ENCODE measurements at regions not wholly inside any gene's neighbourhood (a gene's known extent, or its start where the extent isn't known, plus 50 kb on each side); places are given as distances from the start of the nearest gene placed in this dataset.
"Not testable (repeated sequence)": the region's sequence is repeated elsewhere in the genome, so short reads cannot be mapped to it uniquely, and the experiment has no call there.

DNA sequence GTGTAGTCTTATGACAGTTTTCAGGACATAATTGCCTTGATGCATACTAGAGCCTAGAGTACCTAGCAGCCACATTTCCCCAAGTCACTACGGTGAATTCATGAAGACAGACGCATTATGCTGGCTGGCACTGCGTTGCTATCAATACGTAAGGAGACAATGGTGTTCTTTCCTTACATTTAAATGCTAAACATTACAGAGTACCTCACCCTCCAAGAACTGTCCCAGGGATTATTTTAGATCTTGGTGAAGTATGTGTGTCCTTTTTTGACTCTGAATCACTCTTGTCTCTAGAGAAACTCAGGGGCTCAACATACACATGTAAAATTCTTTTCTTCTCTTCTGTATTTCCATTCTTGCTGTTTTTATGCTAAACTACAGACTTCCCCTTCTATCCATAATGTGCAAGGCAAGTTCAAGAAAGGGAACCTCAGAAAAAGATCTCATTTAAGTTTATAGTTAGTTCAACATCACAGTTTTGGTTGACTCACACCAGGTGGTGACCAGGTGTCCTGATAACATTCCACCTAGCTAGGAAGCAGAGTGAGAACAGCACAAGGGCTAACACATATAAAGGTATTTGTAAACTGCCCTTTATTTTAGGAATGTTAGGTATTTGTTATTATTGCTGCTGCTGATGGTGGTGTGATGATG lies 212.4 kb upstream of the HNRNPA3 start:
- DNase-seq (ENCODE audit: low read depth in 2 of 3, low spot score in 1 of 3), result no peak

DNA sequence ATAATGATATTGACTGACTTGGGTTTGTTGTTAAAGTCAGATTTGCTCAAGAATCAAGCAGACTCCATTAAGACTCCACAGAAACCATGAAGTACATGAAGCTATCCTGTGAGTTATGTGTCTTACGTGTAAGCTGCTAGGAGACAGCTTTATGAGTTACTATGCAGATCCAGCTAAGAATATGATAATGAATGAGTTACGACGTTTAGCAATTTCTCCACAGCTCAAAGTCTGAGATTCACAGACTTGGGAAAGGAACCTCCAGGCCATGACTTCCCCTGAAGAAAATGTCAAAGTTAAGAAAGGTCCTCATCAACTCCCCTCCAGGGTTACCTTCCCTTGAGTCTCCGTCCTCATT lies 211.9 kb upstream of the HNRNPA3 start:
- no peak for DNase-seq (ENCODE audit: low read depth in 2 of 3, low spot score in 1 of 3)

DNA sequence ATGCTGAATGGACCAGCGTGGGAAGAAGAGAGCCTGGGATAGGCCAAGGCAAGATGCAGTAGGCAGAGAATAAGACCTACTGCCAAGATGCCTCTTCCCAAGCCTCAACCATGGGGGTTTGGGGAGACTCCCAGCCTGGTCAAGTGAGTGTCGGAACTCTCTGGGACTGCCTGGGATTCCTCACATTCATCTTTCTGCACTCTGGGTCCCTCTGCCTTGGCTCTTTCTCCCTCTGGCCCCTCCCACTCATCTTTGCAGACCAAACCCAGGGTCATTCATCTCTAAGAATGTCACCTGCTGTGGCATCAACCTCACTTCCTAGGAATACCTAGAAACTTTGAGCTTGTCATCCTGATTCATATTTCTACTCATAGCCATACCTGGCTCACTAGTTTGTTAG lies 211.3 kb upstream of the HNRNPA3 start:
- no peak for DNase-seq (ENCODE audit: low read depth in 2 of 3, low spot score in 1 of 3)

- DNase-seq (ENCODE audit: low read depth in 2 of 3, low spot score in 1 of 3), result no peak
These were observed 209.6 kb upstream of the HNRNPA3 start for GRCh38 chr2:177002983-177003382.

GRCh38 chr2:177007726-177008125 lies 204.9 kb upstream of the HNRNPA3 start:
- DNase-seq (ENCODE audit: low read depth in 2 of 3, low spot score in 1 of 3), result not testable (repeated sequence)

GRCh38 chr2:177008662-177009061 lies 203.9 kb upstream of the HNRNPA3 start:
- DNase-seq (ENCODE audit: low read depth in 2 of 3, low spot score in 1 of 3), result not testable (repeated sequence)

DNA sequence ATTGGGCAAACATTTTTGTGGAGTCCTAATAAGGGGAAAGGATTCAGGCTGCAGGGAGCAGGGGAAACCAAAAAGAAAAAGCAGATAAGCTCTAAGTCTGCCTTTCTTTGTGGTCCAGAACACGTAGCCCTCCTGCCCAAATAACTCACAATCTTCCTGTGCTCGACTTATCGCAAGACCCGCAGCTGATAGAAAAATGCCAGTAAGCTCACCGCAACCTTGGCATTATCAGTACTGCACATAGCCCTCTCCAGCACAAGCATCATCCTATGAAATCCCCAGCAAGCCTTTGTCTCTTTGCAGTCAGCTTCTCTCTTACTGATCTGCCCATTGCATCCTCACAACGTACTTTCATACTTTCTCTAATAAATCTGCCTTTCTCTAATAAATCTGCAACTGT lies 202.4 kb upstream of the HNRNPA3 start:
- DNase-seq (ENCODE audit: low read depth in 2 of 3, low spot score in 1 of 3), result no peak

- no peak for DNase-seq (ENCODE audit: low read depth in 2 of 3, low spot score in 1 of 3)
These were observed 201.7 kb upstream of the HNRNPA3 start for GRCh38 chr2:177010861-177011260.

GRCh38 chr2:177014946-177015345 lies 197.6 kb upstream of the HNRNPA3 start:
- DNase-seq (ENCODE audit: low read depth in 2 of 3, low spot score in 1 of 3), result no peak

- DNase-seq (ENCODE audit: low read depth in 2 of 3, low spot score in 1 of 3), result no peak
These were observed 197.2 kb upstream of the HNRNPA3 start for GRCh38 chr2:177015356-177015923.

- DNase-seq (ENCODE audit: low read depth in 2 of 3, low spot score in 1 of 3), result no peak
These were observed 192.0 kb upstream of the HNRNPA3 start for GRCh38 chr2:177020524-177021119.

- DNase-seq (ENCODE audit: low read depth in 2 of 3, low spot score in 1 of 3), result no peak
These were observed 190.8 kb upstream of the HNRNPA3 start for GRCh38 chr2:177021706-177022343.

DNA sequence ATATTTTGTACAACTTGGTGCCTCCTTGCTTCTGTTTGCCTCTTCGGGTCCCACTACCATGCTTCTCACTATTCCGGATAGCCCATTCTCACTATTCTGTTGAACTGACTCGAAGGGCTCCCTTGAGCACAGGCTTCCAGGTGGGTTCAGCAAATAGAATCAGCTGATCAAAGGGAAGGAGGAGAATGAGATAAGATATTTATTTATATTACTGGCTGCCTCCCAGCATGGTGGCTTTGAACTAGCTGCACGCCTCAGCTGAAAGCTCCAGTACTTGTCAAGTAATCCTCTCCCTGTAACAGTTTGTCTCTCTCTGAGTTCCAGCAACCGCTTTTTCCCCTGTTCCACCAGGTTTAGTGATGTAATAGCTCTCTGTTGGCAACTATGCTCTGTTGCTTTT lies 187.8 kb upstream of the HNRNPA3 start:
- no peak for DNase-seq (ENCODE audit: low read depth in 2 of 3, low spot score in 1 of 3)

DNA sequence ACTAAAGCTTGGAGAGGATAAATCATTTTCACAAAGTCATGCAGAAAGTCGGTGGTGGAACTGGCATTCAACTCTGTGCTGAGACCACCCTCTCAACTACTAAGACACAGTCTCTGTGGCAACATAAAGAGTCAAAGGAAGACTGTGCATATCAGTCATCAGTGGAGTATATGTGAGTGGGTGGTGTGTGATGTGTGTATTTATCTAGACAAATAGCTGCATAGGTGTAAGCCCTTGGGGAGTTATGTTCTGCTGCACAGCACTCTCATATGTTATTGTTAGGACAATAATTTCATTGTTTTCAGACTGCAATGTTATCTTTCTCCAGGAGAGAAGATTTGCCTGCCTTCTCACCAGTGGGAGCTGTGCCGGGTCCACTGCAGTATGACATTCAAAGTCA lies 186.3 kb upstream of the HNRNPA3 start:
- no peak for DNase-seq (ENCODE audit: low read depth in 2 of 3, low spot score in 1 of 3)

DNA sequence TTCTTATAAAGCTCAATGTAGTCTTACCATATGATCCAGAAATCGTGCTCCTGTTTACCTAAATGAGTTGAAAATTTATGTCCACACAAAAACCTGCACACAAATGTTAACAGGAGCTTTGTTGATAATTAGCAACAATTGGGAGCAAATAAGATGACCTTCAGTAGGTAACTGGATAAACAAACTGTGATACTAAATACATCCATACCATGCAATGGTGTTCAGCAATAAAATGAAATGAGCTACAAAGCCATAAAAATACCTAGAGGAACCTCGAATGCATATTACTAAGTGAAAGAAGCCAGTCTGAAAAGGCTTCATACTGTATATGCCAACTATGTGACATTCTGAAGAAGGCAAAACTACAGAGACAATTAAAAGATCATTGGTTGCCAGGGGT lies 185.6 kb upstream of the HNRNPA3 start:
- DNase-seq (ENCODE audit: low read depth in 2 of 3, low spot score in 1 of 3), result no peak

DNA sequence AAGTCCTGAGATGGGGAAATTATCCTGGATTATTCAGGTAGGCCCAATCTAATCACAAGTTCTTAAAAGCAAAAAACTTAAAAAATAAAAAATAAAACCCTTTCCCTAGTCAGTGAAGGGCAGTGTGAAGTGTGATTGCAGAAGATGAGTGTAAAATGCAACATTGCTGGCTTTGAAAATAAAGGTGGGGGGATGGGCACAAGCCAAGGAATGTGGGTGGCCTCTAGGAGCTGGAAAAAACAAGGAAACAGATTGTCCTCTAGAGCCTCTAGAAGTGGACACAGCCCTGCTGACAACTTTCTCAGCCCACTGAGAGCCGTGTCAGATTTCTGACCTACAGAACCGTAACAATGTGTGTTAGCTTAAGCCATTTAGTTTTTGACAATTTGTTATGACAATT lies 184.3 kb upstream of the HNRNPA3 start:
- no peak for DNase-seq (ENCODE audit: low read depth in 2 of 3, low spot score in 1 of 3)

DNA sequence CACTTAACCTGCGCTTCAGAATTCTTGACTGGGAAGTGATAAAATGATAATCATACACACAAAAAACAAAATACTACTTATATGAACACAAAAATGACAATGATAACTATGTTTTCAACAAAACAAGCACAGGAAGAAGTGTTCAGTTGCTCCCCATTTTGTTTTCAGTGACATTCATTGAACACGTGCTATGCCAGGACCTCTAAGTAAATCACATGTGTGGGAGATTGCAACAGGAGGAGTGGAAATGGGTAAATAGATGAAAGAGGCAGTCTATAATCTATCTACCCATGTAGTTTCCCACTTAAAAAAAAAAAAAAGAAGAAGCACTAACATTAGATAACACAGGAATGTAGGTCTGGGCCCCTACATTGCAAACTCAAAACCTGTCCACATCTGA lies 183.5 kb upstream of the HNRNPA3 start:
- no peak for DNase-seq (ENCODE audit: low read depth in 2 of 3, low spot score in 1 of 3)

DNA sequence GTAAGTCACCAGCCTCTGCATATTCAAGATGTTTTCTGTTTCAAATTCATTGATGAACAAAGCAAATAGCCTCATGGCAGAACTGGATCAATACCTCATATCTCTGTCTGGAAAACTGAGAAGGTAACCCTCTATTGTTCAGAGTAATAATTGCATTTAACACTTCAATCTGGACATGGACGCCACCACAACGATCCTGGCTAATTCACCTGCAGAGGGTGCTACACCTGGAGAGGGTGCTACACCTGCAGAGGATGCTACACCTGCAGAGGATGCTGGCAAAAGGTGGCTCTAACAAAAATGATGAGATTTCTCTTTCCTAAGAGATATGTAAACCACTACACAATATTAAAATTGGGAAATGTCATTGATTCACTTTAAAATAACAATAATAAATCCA lies 183.1 kb upstream of the HNRNPA3 start:
- no peak for DNase-seq (ENCODE audit: low read depth in 2 of 3, low spot score in 1 of 3)

GRCh38 chr2:177029901-177030300 lies 182.7 kb upstream of the HNRNPA3 start:
- no peak for DNase-seq (ENCODE audit: low read depth in 2 of 3, low spot score in 1 of 3)

DNA sequence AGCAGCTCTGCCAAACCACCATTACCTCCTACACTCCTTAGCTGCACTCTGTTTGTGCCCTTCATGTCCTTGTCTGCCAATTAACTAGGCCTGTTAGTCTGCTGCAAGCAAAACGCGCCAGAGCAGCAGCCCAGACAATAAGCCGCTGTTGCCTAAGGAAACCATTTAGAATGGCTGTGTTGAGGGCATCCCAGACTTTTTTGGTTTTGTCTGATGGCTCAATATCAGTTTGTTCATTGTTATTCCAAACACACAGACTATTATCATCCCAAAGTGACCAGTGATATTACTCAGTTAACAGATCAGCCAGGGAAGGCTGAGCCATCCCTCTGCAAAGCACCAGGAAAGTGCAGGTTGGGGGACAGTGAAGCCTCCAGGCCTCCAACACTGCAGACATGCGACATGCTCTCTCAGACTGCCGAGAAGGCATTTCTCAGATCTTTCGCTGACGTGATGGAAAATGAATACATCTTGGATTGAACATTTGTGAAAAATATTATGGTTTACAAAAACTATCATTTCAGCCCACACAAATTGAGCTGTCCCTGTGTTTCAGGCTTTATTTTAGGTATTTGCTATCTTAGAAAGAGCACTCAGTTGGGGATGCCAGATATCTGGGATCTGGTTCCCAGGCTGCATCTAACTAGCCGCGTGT lies 182.0 kb upstream of the HNRNPA3 start:
- no peak for DNase-seq (ENCODE audit: low read depth in 2 of 3, low spot score in 1 of 3)

GRCh38 chr2:177031438-177032180 lies 181.0 kb upstream of the HNRNPA3 start:
- no peak for DNase-seq (ENCODE audit: low read depth in 2 of 3, low spot score in 1 of 3)
